ENCODE measurements at regions not wholly inside any gene's neighbourhood (a gene's known extent, or its start where the extent isn't known, plus 50 kb on each side); places are given as distances from the start of the nearest gene placed in this dataset.
"Not testable (repeated sequence)": the region's sequence is repeated elsewhere in the genome, so short reads cannot be mapped to it uniquely, and the experiment has no call there.

DNA sequence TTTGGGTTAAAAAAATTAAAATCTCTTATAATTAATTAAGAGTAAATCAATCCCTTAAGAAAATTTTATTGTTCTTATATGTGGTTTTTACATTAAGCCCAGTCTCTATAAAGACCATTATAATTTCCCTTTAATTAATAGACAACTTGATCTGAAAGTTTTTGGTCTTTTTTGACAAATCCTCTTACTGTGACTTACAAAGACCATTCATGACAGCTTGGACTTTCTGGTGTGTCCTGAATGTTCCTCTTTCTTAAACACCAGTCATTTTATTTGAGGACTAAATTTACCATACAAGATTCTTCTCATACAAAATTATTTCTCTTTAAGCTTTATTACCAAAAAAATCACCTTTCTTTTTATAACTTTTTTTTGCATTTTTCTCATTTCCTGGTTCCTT lies 368.3 kb downstream of the ADGRD1 start:
- Histone ChIP-seq H3K9ac (ENCODE audit: low read length) (no peak overlapping the region), H3K27me3 (ENCODE audit: control insufficient read depth in 1 of 2, insufficient read depth in 2 of 2, low read length in 2 of 2) (no peaks in the 10 kb centered on the region), H3K4me1 (ENCODE audit: insufficient read depth, low read length) (no peaks in the 10 kb centered on the region), H3K4me3 (ENCODE audit: low read depth in 1 of 2, low read length in 2 of 2) (no peak overlapping the region), H3K9me3 (ENCODE audit: low read length) (no peaks in the 10 kb centered on the region), H3K27ac (ENCODE audit: low read depth, low read length) (no peak overlapping the region), H3K36me3 (ENCODE audit: insufficient read depth, low read length) (no peaks in the 10 kb centered on the region)

GRCh38 chr12:131322460-131322859 lies 368.8 kb downstream of the ADGRD1 start:
- H3K4me1 ChIP-seq (ENCODE audit: insufficient read depth, low read length); H3K36me3 ChIP-seq (ENCODE audit: insufficient read depth, low read length); H3K4me3 ChIP-seq (ENCODE audit: low read depth in 1 of 2, low read length in 2 of 2); H3K27ac ChIP-seq (ENCODE audit: low read depth, low read length); H3K9ac ChIP-seq (ENCODE audit: low read length); H3K9me3 ChIP-seq (ENCODE audit: low read length); H3K27me3 ChIP-seq (ENCODE audit: control insufficient read depth in 1 of 2, insufficient read depth in 2 of 2, low read length in 2 of 2): not testable (repeated sequence)

- Histone ChIP-seq H3K36me3 (ENCODE audit: insufficient read depth, low read length) (no peaks in the 10 kb centered on the region), H3K9ac (ENCODE audit: low read length) (no peak overlapping the region), H3K4me3 (ENCODE audit: low read depth in 1 of 2, low read length in 2 of 2) (no peak overlapping the region), H3K9me3 (ENCODE audit: low read length) (no peaks in the 10 kb centered on the region), H3K4me1 (ENCODE audit: insufficient read depth, low read length) (no peaks in the 10 kb centered on the region), H3K27me3 (ENCODE audit: control insufficient read depth in 1 of 2, insufficient read depth in 2 of 2, low read length in 2 of 2) (no peaks in the 10 kb centered on the region), H3K27ac (ENCODE audit: low read depth, low read length) (no peak overlapping the region)
Observed at GRCh38 chr12:131323879-131324278, 370.2 kb downstream of the ADGRD1 start.

GRCh38 chr12:131327521-131328488 lies 374.1 kb downstream of the ADGRD1 start:
- Histone ChIP-seq H3K4me1 (ENCODE audit: insufficient read depth, low read length) (no peaks in the 10 kb centered on the region), H3K9me3 (ENCODE audit: low read length) (no peaks in the 10 kb centered on the region), H3K36me3 (ENCODE audit: insufficient read depth, low read length) (no peaks in the 10 kb centered on the region), H3K9ac (ENCODE audit: low read length) (no peak overlapping the region), H3K4me3 (ENCODE audit: low read depth in 1 of 2, low read length in 2 of 2) (no peak overlapping the region), H3K27me3 (ENCODE audit: control insufficient read depth in 1 of 2, insufficient read depth in 2 of 2, low read length in 2 of 2) (no peaks in the 10 kb centered on the region), H3K27ac (ENCODE audit: low read depth, low read length) (no peak overlapping the region)

GRCh38 chr12:131328861-131329845 lies 375.4 kb downstream of the ADGRD1 start:
- H3K9ac ChIP-seq (ENCODE audit: low read length): not testable (repeated sequence)

DNA sequence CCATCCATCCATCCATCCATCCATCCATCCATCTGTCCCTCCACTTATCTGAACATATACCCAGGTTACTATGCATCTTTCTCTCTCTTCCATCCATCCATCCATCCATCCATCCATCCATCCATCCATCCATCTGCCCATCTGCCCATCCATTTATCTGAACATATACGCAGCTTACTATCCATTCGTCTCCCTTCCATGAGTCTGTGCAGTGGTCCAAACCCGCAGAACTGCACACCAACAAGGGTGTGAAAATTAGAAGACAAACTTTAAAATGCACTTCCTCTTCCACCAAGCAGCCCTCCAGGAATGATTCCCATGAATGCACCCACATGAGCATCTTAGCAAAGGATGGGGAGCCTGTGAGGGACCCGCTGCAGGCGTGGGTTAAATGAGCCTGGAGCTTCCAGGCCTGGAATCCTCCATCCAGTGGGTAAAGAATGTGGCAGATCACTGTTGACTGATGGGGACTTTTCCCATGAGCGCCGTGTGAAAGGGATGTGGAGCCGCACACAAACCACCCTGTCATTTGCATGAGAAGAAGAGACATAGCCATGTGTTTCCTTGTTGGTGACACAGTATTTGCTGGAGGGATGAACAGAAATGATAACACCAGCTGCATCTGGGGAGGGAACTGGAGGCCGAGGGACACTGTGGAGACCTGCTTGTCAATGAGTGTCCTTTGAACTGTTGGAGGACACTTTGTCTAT lies 376.6 kb downstream of the ADGRD1 start:
- H3K9ac ChIP-seq (ENCODE audit: low read length): no peak overlapping the region
- H3K36me3 ChIP-seq (ENCODE audit: insufficient read depth, low read length): no peaks in the 10 kb centered on the region
- H3K27ac ChIP-seq (ENCODE audit: low read depth, low read length): no peak overlapping the region
- H3K27me3 ChIP-seq (ENCODE audit: control insufficient read depth in 1 of 2, insufficient read depth in 2 of 2, low read length in 2 of 2): no peaks in the 10 kb centered on the region
- H3K4me3 ChIP-seq (ENCODE audit: low read depth in 1 of 2, low read length in 2 of 2): no peak overlapping the region
- H3K9me3 ChIP-seq (ENCODE audit: low read length): no peaks in the 10 kb centered on the region
- H3K4me1 ChIP-seq (ENCODE audit: insufficient read depth, low read length): no peaks in the 10 kb centered on the region

More at GRCh38 chr12:131328861-131329845, 375.4 kb downstream of the ADGRD1 start:
- H3K4me3 ChIP-seq (ENCODE audit: low read depth in 1 of 2, low read length in 2 of 2); H3K4me1 ChIP-seq (ENCODE audit: insufficient read depth, low read length); H3K9me3 ChIP-seq (ENCODE audit: low read length); H3K27me3 ChIP-seq (ENCODE audit: control insufficient read depth in 1 of 2, insufficient read depth in 2 of 2, low read length in 2 of 2); H3K36me3 ChIP-seq (ENCODE audit: insufficient read depth, low read length); H3K27ac ChIP-seq (ENCODE audit: low read depth, low read length): not testable (repeated sequence)

- no peaks in the 10 kb centered on the region for H3K9me3 ChIP-seq (ENCODE audit: low read length)
- H3K4me3 ChIP-seq (ENCODE audit: low read depth in 1 of 2, low read length in 2 of 2): no peak overlapping the region
- no peak overlapping the region for H3K9ac ChIP-seq (ENCODE audit: low read length)
- no peaks in the 10 kb centered on the region for H3K36me3 ChIP-seq (ENCODE audit: insufficient read depth, low read length)
- no peaks in the 10 kb centered on the region for H3K27me3 ChIP-seq (ENCODE audit: control insufficient read depth in 1 of 2, insufficient read depth in 2 of 2, low read length in 2 of 2)
- H3K27ac ChIP-seq (ENCODE audit: low read depth, low read length): no peak overlapping the region
- H3K4me1 ChIP-seq (ENCODE audit: insufficient read depth, low read length): no peaks in the 10 kb centered on the region
Observed at GRCh38 chr12:131331148-131331750, 377.5 kb downstream of the ADGRD1 start.

GRCh38 chr12:131332224-131332623 lies 378.5 kb downstream of the ADGRD1 start:
- no peak overlapping the region for H3K27ac ChIP-seq (ENCODE audit: low read depth, low read length)
- no peak overlapping the region for H3K4me3 ChIP-seq (ENCODE audit: low read depth in 1 of 2, low read length in 2 of 2)
- H3K9me3 ChIP-seq (ENCODE audit: low read length): no peaks in the 10 kb centered on the region
- no peaks in the 10 kb centered on the region for H3K4me1 ChIP-seq (ENCODE audit: insufficient read depth, low read length)
- no peaks in the 10 kb centered on the region for H3K36me3 ChIP-seq (ENCODE audit: insufficient read depth, low read length)
- H3K27me3 ChIP-seq (ENCODE audit: control insufficient read depth in 1 of 2, insufficient read depth in 2 of 2, low read length in 2 of 2): no peaks in the 10 kb centered on the region
- no peak overlapping the region for H3K9ac ChIP-seq (ENCODE audit: low read length)

GRCh38 chr12:131333136-131333535 lies 377.8 kb upstream of the SFSWAP start:
- H3K9ac ChIP-seq (ENCODE audit: low read length): no peak overlapping the region
- H3K36me3 ChIP-seq (ENCODE audit: insufficient read depth, low read length): no peaks in the 10 kb centered on the region
- H3K4me3 ChIP-seq (ENCODE audit: low read depth in 1 of 2, low read length in 2 of 2): no peak overlapping the region
- no peak overlapping the region for H3K27ac ChIP-seq (ENCODE audit: low read depth, low read length)
- no peaks in the 10 kb centered on the region for H3K9me3 ChIP-seq (ENCODE audit: low read length)
- no peaks in the 10 kb centered on the region for H3K27me3 ChIP-seq (ENCODE audit: control insufficient read depth in 1 of 2, insufficient read depth in 2 of 2, low read length in 2 of 2)
- H3K4me1 ChIP-seq (ENCODE audit: insufficient read depth, low read length): no peaks in the 10 kb centered on the region

GRCh38 chr12:131333621-131334440 lies 377.1 kb upstream of the SFSWAP start:
- Histone ChIP-seq H3K9me3 (ENCODE audit: low read length) (no peaks in the 10 kb centered on the region), H3K27me3 (ENCODE audit: control insufficient read depth in 1 of 2, insufficient read depth in 2 of 2, low read length in 2 of 2) (no peaks in the 10 kb centered on the region), H3K27ac (ENCODE audit: low read depth, low read length) (no peak overlapping the region), H3K36me3 (ENCODE audit: insufficient read depth, low read length) (no peaks in the 10 kb centered on the region), H3K9ac (ENCODE audit: low read length) (no peak overlapping the region), H3K4me1 (ENCODE audit: insufficient read depth, low read length) (no peaks in the 10 kb centered on the region), H3K4me3 (ENCODE audit: low read depth in 1 of 2, low read length in 2 of 2) (no peak overlapping the region)

All from muscle layer of colon (tissue), 2 donors.